ENCODE measurements at regions not wholly inside any gene's neighbourhood (a gene's known extent, or its start where the extent isn't known, plus 50 kb on each side); places are given as distances from the start of the nearest gene placed in this dataset.

DNA sequence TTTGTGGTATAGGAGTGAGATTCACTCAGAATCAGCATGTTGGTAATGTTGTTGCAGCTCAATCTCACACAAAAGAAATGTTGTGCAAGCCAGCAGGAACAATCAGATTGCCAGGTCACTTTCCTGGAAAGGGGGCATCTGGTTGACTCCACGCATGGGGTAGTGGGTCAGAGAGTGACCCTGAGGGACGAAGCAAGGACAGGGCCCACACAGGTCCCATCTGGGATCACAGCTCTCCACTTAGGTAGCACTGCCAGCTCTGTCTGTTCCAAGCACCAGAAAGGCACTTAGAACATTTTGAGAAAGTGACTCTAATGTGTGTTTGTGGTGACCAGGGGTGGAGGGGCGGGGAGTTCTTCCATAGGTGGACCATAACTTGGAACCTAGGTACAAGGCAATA, 109.5 kb downstream of the RASSF10 start:
- no peak for DNase-seq (ENCODE audit: low read depth)
- TF ChIP-seq, protein P1, sequence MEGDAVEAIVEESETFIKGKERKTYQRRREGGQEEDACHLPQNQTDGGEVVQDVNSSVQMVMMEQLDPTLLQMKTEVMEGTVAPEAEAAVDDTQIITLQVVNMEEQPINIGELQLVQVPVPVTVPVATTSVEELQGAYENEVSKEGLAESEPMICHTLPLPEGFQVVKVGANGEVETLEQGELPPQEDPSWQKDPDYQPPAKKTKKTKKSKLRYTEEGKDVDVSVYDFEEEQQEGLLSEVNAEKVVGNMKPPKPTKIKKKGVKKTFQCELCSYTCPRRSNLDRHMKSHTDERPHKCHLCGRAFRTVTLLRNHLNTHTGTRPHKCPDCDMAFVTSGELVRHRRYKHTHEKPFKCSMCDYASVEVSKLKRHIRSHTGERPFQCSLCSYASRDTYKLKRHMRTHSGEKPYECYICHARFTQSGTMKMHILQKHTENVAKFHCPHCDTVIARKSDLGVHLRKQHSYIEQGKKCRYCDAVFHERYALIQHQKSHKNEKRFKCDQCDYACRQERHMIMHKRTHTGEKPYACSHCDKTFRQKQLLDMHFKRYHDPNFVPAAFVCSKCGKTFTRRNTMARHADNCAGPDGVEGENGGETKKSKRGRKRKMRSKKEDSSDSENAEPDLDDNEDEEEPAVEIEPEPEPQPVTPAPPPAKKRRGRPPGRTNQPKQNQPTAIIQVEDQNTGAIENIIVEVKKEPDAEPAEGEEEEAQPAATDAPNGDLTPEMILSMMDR (IDR thresholded peaks at IDR 0.05; ENCODE audit: insufficient read depth, low read length, poor library complexity, severe bottlenecking) = no peak
- Histone ChIP-seq H3K27me3 (ENCODE audit: control insufficient read depth, insufficient read depth, low read length) (no peaks in the 10 kb centered on the region), H3K4me3 (ENCODE audit: low read depth, low read length) (no peak overlapping the region), H3K36me3 (ENCODE audit: control insufficient read depth, insufficient read depth, low read length) (no peaks in the 10 kb centered on the region)

DNA sequence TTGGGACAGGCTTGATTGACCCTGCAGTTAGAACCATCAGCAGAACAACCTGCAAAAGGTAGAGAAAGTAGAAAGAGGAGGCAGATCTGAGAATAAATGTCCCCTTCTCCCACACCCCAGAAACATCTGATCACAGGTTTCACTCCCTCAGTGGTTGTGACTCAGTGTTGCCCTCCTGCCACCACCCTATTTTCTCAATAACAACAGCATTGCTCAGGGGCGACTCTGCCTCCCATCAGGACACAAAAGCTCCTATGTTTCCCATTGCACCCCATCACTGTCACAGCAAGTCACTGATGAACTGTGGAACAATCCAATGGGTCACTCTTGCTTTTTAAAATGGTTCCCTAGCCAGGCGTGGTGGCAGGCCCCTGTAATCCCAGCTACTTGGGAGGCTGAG, 110.2 kb downstream of the RASSF10 start:
- DNase-seq (ENCODE audit: low read depth) = no peak
- TF ChIP-seq, protein P1 (IDR thresholded peaks at IDR 0.05; ENCODE audit: insufficient read depth, low read length, poor library complexity, severe bottlenecking) = no peak
- Histone ChIP-seq H3K4me3 (ENCODE audit: low read depth, low read length) (no peak overlapping the region), H3K27me3 (ENCODE audit: control insufficient read depth, insufficient read depth, low read length) (no peaks in the 10 kb centered on the region), H3K36me3 (ENCODE audit: control insufficient read depth, insufficient read depth, low read length) (no peaks in the 10 kb centered on the region)

DNA sequence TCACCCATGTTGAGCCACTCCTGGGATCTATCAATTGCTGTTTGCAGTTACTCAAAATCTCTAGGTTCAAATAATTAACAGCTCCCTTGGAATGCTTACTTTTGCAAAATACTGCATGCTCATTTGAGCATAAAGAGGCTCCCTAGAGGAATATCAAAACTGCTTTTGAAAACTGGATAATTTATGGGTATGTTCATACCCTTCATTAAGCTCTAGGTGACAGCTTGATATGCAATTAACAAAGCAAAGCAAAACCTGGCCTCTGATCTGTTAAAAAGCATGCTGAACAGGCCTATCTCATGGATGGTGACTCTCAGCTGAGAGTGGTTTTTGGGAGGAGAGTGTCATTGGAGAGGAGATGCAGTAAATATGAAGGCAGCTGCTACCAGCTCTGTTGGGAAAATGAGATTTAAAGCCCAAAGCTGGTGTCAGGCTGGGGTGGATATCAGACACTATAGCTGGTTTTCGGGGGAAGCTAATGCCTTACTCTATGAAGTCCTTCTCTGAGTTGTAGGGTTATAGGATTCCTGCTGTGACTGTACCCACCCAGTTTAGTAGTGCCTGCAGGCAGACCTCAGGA, 110.9 kb downstream of the RASSF10 start:
- Histone ChIP-seq H3K27me3 (ENCODE audit: control insufficient read depth, insufficient read depth, low read length) (no peaks in the 10 kb centered on the region), H3K36me3 (ENCODE audit: control insufficient read depth, insufficient read depth, low read length) (no peaks in the 10 kb centered on the region), H3K4me3 (ENCODE audit: low read depth, low read length) (no peak overlapping the region)
- TF ChIP-seq, protein P1 (IDR thresholded peaks at IDR 0.05; ENCODE audit: insufficient read depth, low read length, poor library complexity, severe bottlenecking) = no peak
- DNase-seq (ENCODE audit: low read depth) = no peak

DNA sequence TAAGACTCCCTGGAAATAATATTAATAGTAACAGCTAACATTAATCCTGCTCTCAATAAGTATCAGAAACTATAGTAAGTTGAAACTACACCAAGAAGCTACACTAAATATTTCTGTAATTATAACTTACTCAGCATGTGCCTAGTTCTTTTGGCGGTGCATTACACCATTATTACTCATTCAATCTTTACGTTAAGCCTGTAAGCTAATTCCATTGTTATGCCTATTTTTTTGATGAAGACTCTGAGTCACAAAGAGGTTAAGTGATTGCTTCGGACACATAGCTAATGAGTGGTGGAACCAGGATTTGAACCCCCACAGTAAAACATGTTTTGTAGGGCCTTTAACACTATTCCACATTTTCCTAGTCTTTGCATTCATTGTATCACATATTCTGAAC, 111.6 kb downstream of the RASSF10 start:
- TF ChIP-seq, protein P1 (IDR thresholded peaks at IDR 0.05; ENCODE audit: insufficient read depth, low read length, poor library complexity, severe bottlenecking) = no peak
- no peaks in the 10 kb centered on the region for H3K36me3 ChIP-seq (ENCODE audit: control insufficient read depth, insufficient read depth, low read length)
- no peak overlapping the region for H3K4me3 ChIP-seq (ENCODE audit: low read depth, low read length)
- DNase-seq (ENCODE audit: low read depth) = no peak
- H3K27me3 ChIP-seq (ENCODE audit: control insufficient read depth, insufficient read depth, low read length) = no peaks in the 10 kb centered on the region

DNA sequence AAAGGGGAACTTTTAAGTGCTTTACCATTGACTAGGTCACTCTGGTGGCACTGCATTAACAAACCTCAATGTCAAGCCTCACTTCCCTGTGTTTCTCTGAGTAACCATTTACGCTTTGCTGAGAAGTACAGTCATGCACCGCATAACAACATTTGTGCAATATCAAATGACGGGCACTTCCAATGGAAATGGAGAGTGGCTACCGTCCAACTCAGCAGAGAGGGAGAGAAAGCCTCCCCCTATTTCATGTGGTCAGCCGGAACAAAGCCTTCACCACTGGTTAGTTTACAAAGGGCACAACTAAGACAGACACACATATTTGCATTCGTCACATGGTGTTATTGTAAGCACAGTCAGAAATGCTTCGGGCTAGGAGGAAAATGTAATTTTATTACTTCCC, 117.3 kb downstream of the RASSF10 start:
- Histone ChIP-seq H3K27me3 (ENCODE audit: control insufficient read depth, insufficient read depth, low read length) (no peaks in the 10 kb centered on the region), H3K4me3 (ENCODE audit: low read depth, low read length) (no peak overlapping the region), H3K36me3 (ENCODE audit: control insufficient read depth, insufficient read depth, low read length) (no peaks in the 10 kb centered on the region)
- TF ChIP-seq, protein P1 (IDR thresholded peaks at IDR 0.05; ENCODE audit: insufficient read depth, low read length, poor library complexity, severe bottlenecking) = no peak
- peak; percentile 99 for DNase-seq (ENCODE audit: low read depth)

DNA sequence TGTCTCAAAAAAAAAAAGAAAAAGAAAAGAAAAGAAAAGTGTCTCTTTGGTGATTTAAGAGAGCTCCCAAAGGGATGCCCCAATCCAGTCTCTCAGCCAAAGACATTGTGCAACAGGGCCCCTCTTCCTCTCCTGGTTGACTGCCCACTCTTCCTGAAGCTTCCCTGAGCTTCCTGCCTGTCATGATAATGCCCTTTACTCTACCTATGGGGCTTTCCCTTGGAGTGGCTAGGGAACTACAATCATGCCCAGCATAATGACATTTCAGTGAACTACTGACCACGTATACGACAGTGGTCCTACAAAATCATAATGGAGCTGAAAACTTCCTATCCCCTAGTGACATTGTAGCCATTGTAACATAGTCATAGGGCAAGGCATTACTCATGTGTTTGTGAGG, 118.0 kb downstream of the RASSF10 start:
- H3K4me3 ChIP-seq (ENCODE audit: low read depth, low read length) = no peak overlapping the region
- no peak for DNase-seq (ENCODE audit: low read depth)
- no peaks in the 10 kb centered on the region for H3K36me3 ChIP-seq (ENCODE audit: control insufficient read depth, insufficient read depth, low read length)
- H3K27me3 ChIP-seq (ENCODE audit: control insufficient read depth, insufficient read depth, low read length) = no peaks in the 10 kb centered on the region
- TF ChIP-seq, protein P1 (IDR thresholded peaks at IDR 0.05; ENCODE audit: insufficient read depth, low read length, poor library complexity, severe bottlenecking) = no peak

Measured in kidney epithelial cell (primary cell).